ENCODE measurements at regions not wholly inside any gene's neighbourhood (a gene's known extent, or its start where the extent isn't known, plus 50 kb on each side); places are given as distances from the start of the nearest gene placed in this dataset.

- Histone ChIP-seq H3K27me3 (ENCODE audit: control insufficient read depth in 2 of 2, insufficient read depth in 2 of 2, low read length in 2 of 2) (no peaks in the 10 kb centered on the region), H3K36me3 (ENCODE audit: control insufficient read depth in 2 of 3, insufficient read depth in 3 of 3, low read length in 3 of 3) (no peaks in the 10 kb centered on the region), H3K27ac (ENCODE audit: low read depth, low read length) (no peak overlapping the region), H3K4me3 (ENCODE audit: low read length) (no peak overlapping the region), H3K9me3 (ENCODE audit: control insufficient read depth in 2 of 3, low read length in 3 of 3) (no peaks in the 10 kb centered on the region), H3K4me1 (ENCODE audit: control insufficient read depth in 2 of 2, insufficient read depth in 2 of 2, low read length in 2 of 2) (no peaks in the 10 kb centered on the region)
- H3K27ac Mint-ChIP-seq, result peak overlapping the region in 1 of 9 donors; percentile 60
- intact Hi-C loops (cut with micrococcal nuclease), result no loop called here
- ATAC-seq, result no peak
- peaks cover 0 to 35% (median 9%) of the 10 kb centered on the region in 5 donors for H3K27me3 Mint-ChIP-seq
- CTCF ChIA-PET, result no interaction called here
- POLR2A ChIA-PET, result no interaction called here
- no peak for DNase-seq
- peak overlapping the region in 3 of 10 donors; percentile 1 to 42 (median 2) for H3K4me3 Mint-ChIP-seq
- no peaks in the 10 kb centered on the region for H3K36me3 Mint-ChIP-seq
- peaks cover 1 to 14% (median 9%) of the 10 kb centered on the region in 7 donors for H3K4me1 Mint-ChIP-seq
- H3K9me3 Mint-ChIP-seq, result peaks cover 0 to 1% (median 0%) of the 10 kb centered on the region in 11 donors
These were observed 80.9 kb downstream of the CDCA7 start for GRCh38 chr2:173435574-173435973.

GRCh38 chr2:173436088-173436487 lies 81.4 kb downstream of the CDCA7 start:
- H3K36me3 Mint-ChIP-seq, result no peaks in the 10 kb centered on the region
- peaks cover 0 to 36% (median 13%) of the 10 kb centered on the region in 5 donors for H3K27me3 Mint-ChIP-seq
- H3K4me1 Mint-ChIP-seq, result peaks cover 1 to 14% (median 9%) of the 10 kb centered on the region in 7 donors
- no peaks in the 10 kb centered on the region for H3K9me3 ChIP-seq (ENCODE audit: control insufficient read depth in 2 of 3, low read length in 3 of 3)
- no peaks in the 10 kb centered on the region for H3K36me3 ChIP-seq (ENCODE audit: control insufficient read depth in 2 of 3, insufficient read depth in 3 of 3, low read length in 3 of 3)
- ChIA-PET POLR2A (no interaction called here), CTCF (no interaction called here)
- H3K27ac Mint-ChIP-seq, result peak overlapping the region in 1 of 9 donors; percentile 37
- H3K27ac ChIP-seq (ENCODE audit: low read depth, low read length), result no peak overlapping the region
- intact Hi-C loops (cut with micrococcal nuclease), result no loop called here
- ATAC-seq (no peak), DNase-seq (peak in 2 of 9 donors; percentile 7 to 29)
- H3K4me3 ChIP-seq (ENCODE audit: low read length), result no peak overlapping the region
- H3K4me1 ChIP-seq (ENCODE audit: control insufficient read depth in 2 of 2, insufficient read depth in 2 of 2, low read length in 2 of 2), result no peaks in the 10 kb centered on the region
- H3K27me3 ChIP-seq (ENCODE audit: control insufficient read depth in 2 of 2, insufficient read depth in 2 of 2, low read length in 2 of 2), result no peaks in the 10 kb centered on the region
- peaks cover 0 to 1% (median 0%) of the 10 kb centered on the region in 11 donors for H3K9me3 Mint-ChIP-seq
- H3K4me3 Mint-ChIP-seq, result peak overlapping the region in 5 of 10 donors; percentile 1 to 42 (median 4)

- intact Hi-C loops (cut with micrococcal nuclease), result no loop called here
- H3K4me1 ChIP-seq (ENCODE audit: control insufficient read depth in 2 of 2, insufficient read depth in 2 of 2, low read length in 2 of 2), result no peaks in the 10 kb centered on the region
- ATAC-seq (no peak), DNase-seq (no peak)
- H3K27ac Mint-ChIP-seq, result no peak overlapping the region
- H3K27me3 Mint-ChIP-seq, result peaks cover 0 to 25% (median 13%) of the 10 kb centered on the region in 5 donors
- no peaks in the 10 kb centered on the region for H3K36me3 Mint-ChIP-seq
- no peaks in the 10 kb centered on the region for H3K9me3 ChIP-seq (ENCODE audit: control insufficient read depth in 2 of 3, low read length in 3 of 3)
- no peaks in the 10 kb centered on the region for H3K36me3 ChIP-seq (ENCODE audit: control insufficient read depth in 2 of 3, insufficient read depth in 3 of 3, low read length in 3 of 3)
- ChIA-PET POLR2A (no interaction called here), CTCF (interaction anchor here (0.6 kb wide), 1 partner anchor 199 kb away, joined by 4 read pairs; no protein-coding TSS in a partner anchor)
- peaks cover 0 to 6% (median under 1%) of the 10 kb centered on the region in 7 donors for H3K4me1 Mint-ChIP-seq
- H3K27me3 ChIP-seq (ENCODE audit: control insufficient read depth in 2 of 2, insufficient read depth in 2 of 2, low read length in 2 of 2), result no peaks in the 10 kb centered on the region
- no peak overlapping the region for H3K4me3 ChIP-seq (ENCODE audit: low read length)
- no peak overlapping the region for H3K27ac ChIP-seq (ENCODE audit: low read depth, low read length)
- H3K4me3 Mint-ChIP-seq, result no peak overlapping the region
- no peaks in the 10 kb centered on the region for H3K9me3 Mint-ChIP-seq
These were observed 86.5 kb downstream of the CDCA7 start for GRCh38 chr2:173441222-173441621.

- H3K9me3 Mint-ChIP-seq, result no peaks in the 10 kb centered on the region
These were observed 87.9 kb downstream of the CDCA7 start for GRCh38 chr2:173442542-173442941.

GRCh38 chr2:173446722-173447121 lies 92.0 kb downstream of the CDCA7 start:
- no peaks in the 10 kb centered on the region for H3K36me3 Mint-ChIP-seq
- ChIA-PET POLR2A (no interaction called here), CTCF (no interaction called here)
- H3K27ac Mint-ChIP-seq, result no peak overlapping the region
- H3K27me3 Mint-ChIP-seq, result peaks cover 0 to 23% (median 11%) of the 10 kb centered on the region in 5 donors
- peaks cover 0 to 8% of the 10 kb centered on the region in 2 donors for H3K4me1 ChIP-seq (ENCODE audit: control insufficient read depth in 2 of 2, insufficient read depth in 2 of 2, low read length in 2 of 2)
- intact Hi-C loops (cut with micrococcal nuclease), result loop anchor here (5.0 kb wide), 2 partner anchors 419 to 896 kb away; no protein-coding TSS in a partner anchor
- peaks cover 10 to 23% (median 15%) of the 10 kb centered on the region in 7 donors for H3K4me1 Mint-ChIP-seq
- no peaks in the 10 kb centered on the region for H3K9me3 ChIP-seq (ENCODE audit: control insufficient read depth in 2 of 3, low read length in 3 of 3)
- no peak overlapping the region for H3K27ac ChIP-seq (ENCODE audit: low read depth, low read length)
- peaks cover 0 to 2% (median 0%) of the 10 kb centered on the region in 11 donors for H3K9me3 Mint-ChIP-seq
- no peak overlapping the region for H3K4me3 Mint-ChIP-seq
- no peak overlapping the region for H3K4me3 ChIP-seq (ENCODE audit: low read length)
- no peaks in the 10 kb centered on the region for H3K27me3 ChIP-seq (ENCODE audit: control insufficient read depth in 2 of 2, insufficient read depth in 2 of 2, low read length in 2 of 2)
- no peaks in the 10 kb centered on the region for H3K36me3 ChIP-seq (ENCODE audit: control insufficient read depth in 2 of 3, insufficient read depth in 3 of 3, low read length in 3 of 3)
- DNase-seq, result no peak
- ATAC-seq, result no peak

More at GRCh38 chr2:173442542-173442941, 87.9 kb downstream of the CDCA7 start:
- no peaks in the 10 kb centered on the region for H3K4me1 Mint-ChIP-seq
- no peak overlapping the region for H3K4me3 Mint-ChIP-seq
- DNase-seq (no peak), ATAC-seq (no peak)
- Histone ChIP-seq H3K4me3 (ENCODE audit: low read length) (no peak overlapping the region), H3K27ac (ENCODE audit: low read depth, low read length) (no peak overlapping the region), H3K27me3 (ENCODE audit: control insufficient read depth in 2 of 2, insufficient read depth in 2 of 2, low read length in 2 of 2) (no peaks in the 10 kb centered on the region), H3K4me1 (ENCODE audit: control insufficient read depth in 2 of 2, insufficient read depth in 2 of 2, low read length in 2 of 2) (no peaks in the 10 kb centered on the region), H3K9me3 (ENCODE audit: control insufficient read depth in 2 of 3, low read length in 3 of 3) (no peaks in the 10 kb centered on the region), H3K36me3 (ENCODE audit: control insufficient read depth in 2 of 3, insufficient read depth in 3 of 3, low read length in 3 of 3) (no peaks in the 10 kb centered on the region)
- intact Hi-C loops (cut with micrococcal nuclease), result no loop called here
- POLR2A ChIA-PET, result no interaction called here
- CTCF ChIA-PET, result no interaction called here
- no peaks in the 10 kb centered on the region for H3K36me3 Mint-ChIP-seq
- H3K27ac Mint-ChIP-seq, result no peak overlapping the region
- peaks cover 0 to 24% (median 13%) of the 10 kb centered on the region in 5 donors for H3K27me3 Mint-ChIP-seq

GRCh38 chr2:173448938-173449471 lies 94.3 kb downstream of the CDCA7 start:
- H3K27me3 ChIP-seq (ENCODE audit: control insufficient read depth in 2 of 2, insufficient read depth in 2 of 2, low read length in 2 of 2), result no peaks in the 10 kb centered on the region
- H3K36me3 Mint-ChIP-seq, result no peaks in the 10 kb centered on the region
- H3K4me1 ChIP-seq (ENCODE audit: control insufficient read depth in 2 of 2, insufficient read depth in 2 of 2, low read length in 2 of 2), result peaks cover 0 to 8% of the 10 kb centered on the region in 2 donors
- intact Hi-C loops (cut with micrococcal nuclease), result loop anchor here (1.0 to 5.0 kb wide), 3 partner anchors 47 to 893 kb away; no protein-coding TSS in a partner anchor
- H3K9me3 Mint-ChIP-seq, result peaks cover 0 to 2% (median 0%) of the 10 kb centered on the region in 11 donors
- H3K4me1 Mint-ChIP-seq, result peaks cover 10 to 29% (median 15%) of the 10 kb centered on the region in 7 donors
- peak overlapping the region in 9 of 10 donors; percentile 25 to 75 (median 46) for H3K4me3 Mint-ChIP-seq
- CTCF ChIA-PET, result interaction anchor here (0.7 kb wide), 1 partner anchor 422 kb away, joined by 3 read pairs; no protein-coding TSS in a partner anchor
- DNase-seq (peak; percentile 12 to 55 (median 31)), ATAC-seq (peak; percentile 75)
- POLR2A ChIA-PET, result no interaction called here
- H3K9me3 ChIP-seq (ENCODE audit: control insufficient read depth in 2 of 3, low read length in 3 of 3), result no peaks in the 10 kb centered on the region
- no peak overlapping the region for H3K27ac ChIP-seq (ENCODE audit: low read depth, low read length)
- peak overlapping the region in 3 of 9 donors; percentile 34 to 69 (median 62) for H3K27ac Mint-ChIP-seq
- H3K4me3 ChIP-seq (ENCODE audit: low read length), result no peak overlapping the region
- no peaks in the 10 kb centered on the region for H3K36me3 ChIP-seq (ENCODE audit: control insufficient read depth in 2 of 3, insufficient read depth in 3 of 3, low read length in 3 of 3)
- peaks cover 6 to 30% (median 22%) of the 10 kb centered on the region in 5 donors for H3K27me3 Mint-ChIP-seq

All from naive thymus-derived CD4-positive, alpha-beta T cell (primary cell).